HCT116 (cell line): ENCODE measurements at regions not wholly inside any gene's neighbourhood (a gene's known extent, or its start where the extent isn't known, plus 50 kb on each side); places are given as distances from the start of the nearest gene placed in this dataset.
"Not testable (repeated sequence)": the region's sequence is repeated elsewhere in the genome, so short reads cannot be mapped to it uniquely, and the experiment has no call there.

Experiments
- EGR1 ChIP-seq: IDR thresholded peaks from 2 replicates; pipeline ENCODE4 v1.6.1; 2012; ENCODE audit warnings: low read depth
- POLR2A ChIP-seq: IDR thresholded peaks from 2 replicates; pipeline ENCODE4 v1.7.0; 2011; ENCODE audit warnings: borderline replicate concordance; ENCODE audit not compliant: insufficient read depth, insufficient read length; ENCODE audit errors: extremely low read depth
- RAD21 ChIP-seq: IDR thresholded peaks from 2 replicates; pipeline ENCODE4 v1.6.1; 2012; ENCODE audit warnings: low read depth, mild to moderate bottlenecking
- ZFX ChIP-seq: fragments of 450-650 bp; IDR thresholded peaks from 2 replicates; pipeline ENCODE4 v1.6.1; 2017
- TF ChIP-seq, protein P1 (sequence below), 3 experiments: fragments of 200-600 bp in 1 of 3; sonication (generic) in 1 of 3; IDR thresholded peaks in 2 of 3; conservative IDR thresholded peaks in 1 of 3; 2 replicates each; pipeline ENCODE4 v1.5.1; 2012 to 2017; ENCODE audit warnings: low read depth in 2 of 3, low read length in 2 of 3, antibody characterized with exemption in 1 of 3, borderline replicate concordance in 1 of 3, control low read depth in 1 of 3, mild to moderate bottlenecking in 1 of 3, mixed read lengths in 1 of 3, mixed run types in 1 of 3, moderate library complexity in 1 of 3; ENCODE audit not compliant: insufficient read depth in 1 of 3

GRCh38 chr9:115898478-115898877, 255.1 kb upstream of the PAPPA start:
- not testable (repeated sequence) for TF ChIP-seq POLR2A, ZFX, RAD21, EGR1
- TF ChIP-seq, protein P1, sequence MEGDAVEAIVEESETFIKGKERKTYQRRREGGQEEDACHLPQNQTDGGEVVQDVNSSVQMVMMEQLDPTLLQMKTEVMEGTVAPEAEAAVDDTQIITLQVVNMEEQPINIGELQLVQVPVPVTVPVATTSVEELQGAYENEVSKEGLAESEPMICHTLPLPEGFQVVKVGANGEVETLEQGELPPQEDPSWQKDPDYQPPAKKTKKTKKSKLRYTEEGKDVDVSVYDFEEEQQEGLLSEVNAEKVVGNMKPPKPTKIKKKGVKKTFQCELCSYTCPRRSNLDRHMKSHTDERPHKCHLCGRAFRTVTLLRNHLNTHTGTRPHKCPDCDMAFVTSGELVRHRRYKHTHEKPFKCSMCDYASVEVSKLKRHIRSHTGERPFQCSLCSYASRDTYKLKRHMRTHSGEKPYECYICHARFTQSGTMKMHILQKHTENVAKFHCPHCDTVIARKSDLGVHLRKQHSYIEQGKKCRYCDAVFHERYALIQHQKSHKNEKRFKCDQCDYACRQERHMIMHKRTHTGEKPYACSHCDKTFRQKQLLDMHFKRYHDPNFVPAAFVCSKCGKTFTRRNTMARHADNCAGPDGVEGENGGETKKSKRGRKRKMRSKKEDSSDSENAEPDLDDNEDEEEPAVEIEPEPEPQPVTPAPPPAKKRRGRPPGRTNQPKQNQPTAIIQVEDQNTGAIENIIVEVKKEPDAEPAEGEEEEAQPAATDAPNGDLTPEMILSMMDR (IDR thresholded peaks at IDR 0.05 in 2 of 3, conservative IDR thresholded peaks at IDR 0.05 in 1 of 3; ENCODE audit: borderline replicate concordance in 1 of 3, insufficient read depth in 1 of 3, low read depth in 2 of 3, low read length in 2 of 3), result not testable (repeated sequence)
